DMS153 treated with DMSO at 0.1 percent for 48 hours (cell line): ENCODE measurements at regions not wholly inside any gene's neighbourhood (a gene's known extent, or its start where the extent isn't known, plus 50 kb on each side); places are given as distances from the start of the nearest gene placed in this dataset.

ENCODE experiments used
- DNase-seq: peaks from one replicate; lab custom pipeline; 2025; ENCODE audit not compliant: unreplicated experiment; lab: John Stamatoyannopoulos, UW

GRCh38 chr4:23547096-23547495 is 342.8 kb downstream of the PPARGC1A start:
- no peak for DNase-seq

- no peak for DNase-seq
Measured at GRCh38 chr4:23539969-23540569, 349.8 kb downstream of the PPARGC1A start.

GRCh38 chr4:23533859-23534258 is 356.0 kb downstream of the PPARGC1A start:
- no peak for DNase-seq

- no peak for DNase-seq
Measured at GRCh38 chr4:23516716-23517115, 373.1 kb downstream of the PPARGC1A start.

- no peak for DNase-seq
Measured at GRCh38 chr4:23504083-23504482, 385.8 kb downstream of the PPARGC1A start.

- DNase-seq: no peak
Measured at GRCh38 chr4:23500894-23501449, 388.9 kb downstream of the PPARGC1A start.

GRCh38 chr4:23485801-23486200 is 404.0 kb downstream of the PPARGC1A start:
- DNase-seq: no peak

- no peak for DNase-seq
Measured at GRCh38 chr4:23484689-23485088, 405.2 kb downstream of the PPARGC1A start.

GRCh38 chr4:23483320-23483960 is 406.4 kb downstream of the PPARGC1A start:
- DNase-seq: no peak

GRCh38 chr4:23481566-23481965 is 408.3 kb downstream of the PPARGC1A start:
- DNase-seq: no peak

- DNase-seq: no peak
Measured at GRCh38 chr4:23477905-23478304, 411.9 kb downstream of the PPARGC1A start.

- no peak for DNase-seq
Measured at GRCh38 chr4:23476515-23477090, 413.2 kb downstream of the PPARGC1A start.

- no peak for DNase-seq
Measured at GRCh38 chr4:23463071-23463470, 426.8 kb downstream of the PPARGC1A start.

GRCh38 chr4:23458054-23458453 is 431.8 kb downstream of the PPARGC1A start:
- no peak for DNase-seq

GRCh38 chr4:23456864-23457263 is 433.0 kb downstream of the PPARGC1A start:
- DNase-seq: no peak

- DNase-seq: no peak
Measured at GRCh38 chr4:23455456-23456158, 434.2 kb downstream of the PPARGC1A start.

GRCh38 chr4:23441530-23442069 is 448.2 kb downstream of the PPARGC1A start:
- DNase-seq: no peak

GRCh38 chr4:23438764-23439163 is 451.1 kb downstream of the PPARGC1A start:
- no peak for DNase-seq

GRCh38 chr4:23429497-23429896 is 460.4 kb downstream of the PPARGC1A start:
- DNase-seq: no peak

GRCh38 chr4:23425570-23425969 is 464.3 kb downstream of the PPARGC1A start:
- DNase-seq: no peak

- DNase-seq: no peak
Measured at GRCh38 chr4:23423540-23423939, 466.3 kb downstream of the PPARGC1A start.
